ENCODE measurements at regions not wholly inside any gene's neighbourhood (a gene's known extent, or its start where the extent isn't known, plus 50 kb on each side); places are given as distances from the start of the nearest gene placed in this dataset.

DNA sequence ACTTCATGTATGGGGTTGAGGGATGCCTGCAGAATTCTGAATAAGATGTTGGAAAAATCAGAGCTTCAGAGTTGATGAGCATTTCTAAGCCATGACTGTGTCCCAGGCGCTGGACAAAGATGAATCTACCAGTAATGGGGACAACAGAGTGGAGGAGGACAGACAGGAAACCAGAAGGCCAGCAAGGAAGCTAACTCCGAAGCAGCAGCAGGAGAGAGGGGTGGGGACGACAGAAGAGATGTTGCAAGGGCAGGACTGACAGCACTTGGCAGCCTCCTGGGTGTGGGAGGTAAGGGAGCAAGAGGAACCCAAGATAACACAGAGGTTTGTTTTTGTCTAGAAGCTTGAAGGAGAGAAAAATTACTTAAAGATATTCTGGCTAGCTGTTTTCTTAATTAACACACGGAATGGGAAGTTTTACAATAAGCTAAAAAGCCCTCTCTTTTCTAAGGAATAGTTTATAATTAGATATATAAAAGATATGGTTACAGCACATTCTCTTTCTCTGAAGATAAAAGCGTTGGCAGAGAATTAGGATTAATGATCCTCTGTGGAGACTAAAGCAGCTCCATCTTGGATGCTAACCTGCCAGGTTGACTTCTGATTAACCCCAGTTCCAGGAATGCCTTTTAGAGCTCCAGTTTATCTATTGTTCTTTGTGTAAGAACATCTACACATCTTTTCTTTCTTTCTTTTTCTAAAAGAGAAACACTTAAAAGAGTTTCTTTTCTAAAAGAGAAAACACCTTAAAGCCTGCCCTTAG lies 92.7 kb downstream of the TENT5C start:
- peak overlapping the region in 1 of 2 experiments; percentile 4 for H3K18ac ChIP-seq (ENCODE audit: low read depth in 1 of 2, low read length in 2 of 2)
- 67% methylated on average over 4 of the region's 5 CpGs for WGBS

DNA sequence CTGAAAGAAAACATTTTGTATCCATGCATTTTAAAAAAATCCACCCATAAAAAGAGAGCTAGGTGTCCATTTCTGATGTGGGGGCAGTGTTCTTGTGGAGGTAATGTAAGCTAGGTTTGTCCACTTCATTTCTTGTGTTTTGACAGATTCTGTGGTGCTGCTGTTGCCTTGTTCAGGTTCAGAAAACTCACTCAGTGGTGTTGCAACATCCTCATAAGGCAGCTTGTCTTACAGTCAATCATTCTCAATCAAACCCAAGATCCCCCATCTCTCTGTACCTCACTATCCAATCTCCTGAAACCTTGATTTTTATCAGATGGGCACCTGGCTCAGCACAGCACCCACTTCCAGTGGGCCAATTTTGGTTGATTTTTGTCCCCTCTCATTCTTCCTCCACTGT lies 94.1 kb downstream of the TENT5C start:
- Histone ChIP-seq H3K4me1 (ENCODE audit: control insufficient read depth, insufficient read depth, low read depth, low read length) (no peaks in the 10 kb centered on the region), H2BK5ac (ENCODE audit: low read depth, low read length, poor library complexity, severe bottlenecking) (no peak overlapping the region), H2AFZ (ENCODE audit: low read depth, low read length) (no peak overlapping the region), H3K9me3 (ENCODE audit: control insufficient read depth, low read length) (no peaks in the 10 kb centered on the region), H3K79me1 (replicated peaks; ENCODE audit: low read length, poor library complexity, severe bottlenecking) (no peaks in the 10 kb centered on the region), H3K27ac (ENCODE audit: low read length, poor library complexity, severe bottlenecking) (no peak overlapping the region), H3K23ac (ENCODE audit: low read length in 2 of 2) (no peak overlapping the region), H3K4me3 (ENCODE audit: insufficient read depth in 1 of 2, low read depth in 1 of 2, low read length in 2 of 2) (no peak overlapping the region), H3K18ac (ENCODE audit: low read depth in 1 of 2, low read length in 2 of 2) (peak overlapping the region in 1 of 2 experiments; percentile 33), H2BK120ac (ENCODE audit: low read depth, low read length) (no peak overlapping the region), H3K4ac (ENCODE audit: low read depth in 1 of 2, low read length in 2 of 2) (peak overlapping the region in 1 of 2 experiments; percentile 26), H3K14ac (ENCODE audit: low read length in 2 of 2) (no peak overlapping the region), H3K4me2 (ENCODE audit: low read length, poor library complexity, severe bottlenecking) (no peak overlapping the region), H3K27me3 (ENCODE audit: control insufficient read depth in 1 of 2, insufficient read depth in 1 of 2, low read length in 2 of 2) (peaks cover 0 to 14% of the 10 kb centered on the region in 2 experiments), H4K8ac (ENCODE audit: low read length) (no peak overlapping the region), H3K9ac (ENCODE audit: low read length) (no peak overlapping the region), H3K36me3 (ENCODE audit: control insufficient read depth in 1 of 2, insufficient read depth in 2 of 2, low read depth in 1 of 2, low read length in 2 of 2) (no peaks in the 10 kb centered on the region), H2BK12ac (ENCODE audit: low read length in 2 of 2) (peak overlapping the region in 1 of 2 experiments; percentile 40), H2BK15ac (ENCODE audit: low read depth, poor library complexity, severe bottlenecking) (no peak overlapping the region), H2AK5ac (ENCODE audit: low read length, severe bottlenecking) (no peak overlapping the region), H4K91ac (ENCODE audit: low read length) (no peak overlapping the region)
- DNase-seq: no peak

More for the DNA sequence above, 92.7 kb downstream of the TENT5C start:
- Histone ChIP-seq H3K4me2 (ENCODE audit: low read length, poor library complexity, severe bottlenecking) (no peak overlapping the region), H4K91ac (ENCODE audit: low read length) (no peak overlapping the region), H2BK120ac (ENCODE audit: low read depth, low read length) (no peak overlapping the region), H2AK5ac (ENCODE audit: low read length, severe bottlenecking) (no peak overlapping the region), H2AFZ (ENCODE audit: low read depth, low read length) (no peak overlapping the region), H2BK15ac (ENCODE audit: low read depth, poor library complexity, severe bottlenecking) (peak overlapping the region; percentile 53), H3K14ac (ENCODE audit: low read length in 2 of 2) (no peak overlapping the region), H3K79me1 (replicated peaks; ENCODE audit: low read length, poor library complexity, severe bottlenecking) (no peaks in the 10 kb centered on the region), H3K9me3 (ENCODE audit: control insufficient read depth, low read length) (no peaks in the 10 kb centered on the region), H3K27me3 (ENCODE audit: control insufficient read depth in 1 of 2, insufficient read depth in 1 of 2, low read length in 2 of 2) (peaks cover 0 to 14% of the 10 kb centered on the region in 2 experiments), H3K4ac (ENCODE audit: low read depth in 1 of 2, low read length in 2 of 2) (no peak overlapping the region), H2BK5ac (ENCODE audit: low read depth, low read length, poor library complexity, severe bottlenecking) (no peak overlapping the region), H3K27ac (ENCODE audit: low read length, poor library complexity, severe bottlenecking) (no peak overlapping the region), H3K36me3 (ENCODE audit: control insufficient read depth in 1 of 2, insufficient read depth in 2 of 2, low read depth in 1 of 2, low read length in 2 of 2) (no peaks in the 10 kb centered on the region), H2BK12ac (ENCODE audit: low read length in 2 of 2) (peak overlapping the region in 1 of 2 experiments; percentile 76), H4K8ac (ENCODE audit: low read length) (no peak overlapping the region), H3K4me3 (ENCODE audit: insufficient read depth in 1 of 2, low read depth in 1 of 2, low read length in 2 of 2) (no peak overlapping the region), H3K23ac (ENCODE audit: low read length in 2 of 2) (no peak overlapping the region), H3K4me1 (ENCODE audit: control insufficient read depth, insufficient read depth, low read depth, low read length) (no peaks in the 10 kb centered on the region), H3K9ac (ENCODE audit: low read length) (peak overlapping the region; percentile 15)
- DNase-seq: no peak

DNA sequence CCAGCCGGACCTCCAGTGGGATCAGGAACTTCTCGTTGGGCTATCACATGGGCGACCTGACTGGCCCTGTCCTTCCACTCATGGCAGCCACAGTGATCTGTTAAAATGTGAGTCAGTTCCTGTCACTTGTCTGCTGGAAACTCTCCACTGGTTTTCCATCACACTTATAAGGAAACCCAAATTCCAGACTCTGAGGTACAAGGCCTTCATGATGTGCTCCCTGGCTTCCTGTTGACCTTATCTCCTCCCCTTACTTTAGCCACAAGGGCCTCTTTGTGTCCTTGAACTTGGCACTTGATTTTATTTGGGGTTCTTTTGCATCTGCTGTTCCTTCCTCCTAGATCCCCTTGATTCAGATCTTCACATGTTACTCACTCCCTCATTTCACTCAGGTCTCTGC lies 96.8 kb downstream of the TENT5C start:
- Histone ChIP-seq H3K14ac (ENCODE audit: low read length in 2 of 2) (no peak overlapping the region), H2BK120ac (ENCODE audit: low read depth, low read length) (no peak overlapping the region), H3K27me3 (ENCODE audit: control insufficient read depth in 1 of 2, insufficient read depth in 1 of 2, low read length in 2 of 2) (peaks cover 0 to 13% of the 10 kb centered on the region in 2 experiments), H3K4me1 (ENCODE audit: control insufficient read depth, insufficient read depth, low read depth, low read length) (no peaks in the 10 kb centered on the region), H3K4ac (ENCODE audit: low read depth in 1 of 2, low read length in 2 of 2) (no peak overlapping the region), H3K4me2 (ENCODE audit: low read length, poor library complexity, severe bottlenecking) (no peak overlapping the region), H2BK5ac (ENCODE audit: low read depth, low read length, poor library complexity, severe bottlenecking) (no peak overlapping the region), H3K9me3 (ENCODE audit: control insufficient read depth, low read length) (no peaks in the 10 kb centered on the region), H3K79me1 (replicated peaks; ENCODE audit: low read length, poor library complexity, severe bottlenecking) (no peaks in the 10 kb centered on the region), H3K36me3 (ENCODE audit: control insufficient read depth in 1 of 2, insufficient read depth in 2 of 2, low read depth in 1 of 2, low read length in 2 of 2) (no peaks in the 10 kb centered on the region), H2AK5ac (ENCODE audit: low read length, severe bottlenecking) (no peak overlapping the region), H3K4me3 (ENCODE audit: insufficient read depth in 1 of 2, low read depth in 1 of 2, low read length in 2 of 2) (no peak overlapping the region), H2AFZ (ENCODE audit: low read depth, low read length) (no peak overlapping the region), H4K91ac (ENCODE audit: low read length) (no peak overlapping the region), H3K23ac (ENCODE audit: low read length in 2 of 2) (no peak overlapping the region), H3K27ac (ENCODE audit: low read length, poor library complexity, severe bottlenecking) (no peak overlapping the region), H3K18ac (ENCODE audit: low read depth in 1 of 2, low read length in 2 of 2) (no peak overlapping the region), H4K8ac (ENCODE audit: low read length) (no peak overlapping the region), H2BK12ac (ENCODE audit: low read length in 2 of 2) (no peak overlapping the region), H3K9ac (ENCODE audit: low read length) (no peak overlapping the region), H2BK15ac (ENCODE audit: low read depth, poor library complexity, severe bottlenecking) (no peak overlapping the region)
- WGBS: 67% methylated on average over 3 of the region's 3 CpGs
- DNase-seq: no peak

DNA sequence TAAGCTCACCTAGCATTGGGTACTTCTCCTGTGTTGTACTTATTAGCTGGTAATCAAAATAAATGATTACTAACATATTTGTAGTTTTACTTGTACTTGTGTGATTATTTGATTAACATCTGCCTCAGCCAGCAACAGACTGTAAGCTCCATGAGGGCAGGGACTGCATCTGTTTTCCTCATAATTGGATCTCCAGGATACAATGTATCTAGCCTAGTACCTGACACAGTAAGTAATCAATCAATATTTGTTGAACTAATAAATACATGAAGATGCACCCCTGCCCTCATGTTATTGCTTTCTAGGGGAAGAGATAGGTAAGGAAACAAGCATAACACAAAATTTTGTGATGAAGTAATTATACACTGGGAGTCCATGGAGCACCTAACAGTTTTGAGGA lies 101.5 kb downstream of the TENT5C start:
- peaks cover 4% of the 10 kb centered on the region for H3K4me1 ChIP-seq (ENCODE audit: control insufficient read depth, insufficient read depth, low read depth, low read length)
- no peak overlapping the region for H2BK5ac ChIP-seq (ENCODE audit: low read depth, low read length, poor library complexity, severe bottlenecking)
- DNase-seq: no peak
- no peak overlapping the region for H3K23ac ChIP-seq (ENCODE audit: low read length in 2 of 2)
- no peak overlapping the region for H3K4me2 ChIP-seq (ENCODE audit: low read length, poor library complexity, severe bottlenecking)
- H3K27ac ChIP-seq (ENCODE audit: low read length, poor library complexity, severe bottlenecking): no peak overlapping the region
- H3K9me3 ChIP-seq (ENCODE audit: control insufficient read depth, low read length): no peaks in the 10 kb centered on the region
- H2AFZ ChIP-seq (ENCODE audit: low read depth, low read length): no peak overlapping the region
- no peak overlapping the region for H3K4ac ChIP-seq (ENCODE audit: low read depth in 1 of 2, low read length in 2 of 2)
- H2BK15ac ChIP-seq (ENCODE audit: low read depth, poor library complexity, severe bottlenecking): no peak overlapping the region
- H3K27me3 ChIP-seq (ENCODE audit: control insufficient read depth in 1 of 2, insufficient read depth in 1 of 2, low read length in 2 of 2): peaks cover 0 to 8% of the 10 kb centered on the region in 2 experiments
- H3K36me3 ChIP-seq (ENCODE audit: control insufficient read depth in 1 of 2, insufficient read depth in 2 of 2, low read depth in 1 of 2, low read length in 2 of 2): no peaks in the 10 kb centered on the region
- no peak overlapping the region for H3K18ac ChIP-seq (ENCODE audit: low read depth in 1 of 2, low read length in 2 of 2)
- H2AK5ac ChIP-seq (ENCODE audit: low read length, severe bottlenecking): no peak overlapping the region
- no peak overlapping the region for H3K4me3 ChIP-seq (ENCODE audit: insufficient read depth in 1 of 2, low read depth in 1 of 2, low read length in 2 of 2)
- no peak overlapping the region for H4K8ac ChIP-seq (ENCODE audit: low read length)
- H4K91ac ChIP-seq (ENCODE audit: low read length): no peak overlapping the region
- no peaks in the 10 kb centered on the region for H3K79me1 ChIP-seq (replicated peaks; ENCODE audit: low read length, poor library complexity, severe bottlenecking)
- no peak overlapping the region for H3K14ac ChIP-seq (ENCODE audit: low read length in 2 of 2)
- H2BK120ac ChIP-seq (ENCODE audit: low read depth, low read length): no peak overlapping the region
- no peak overlapping the region for H3K9ac ChIP-seq (ENCODE audit: low read length)
- no peak overlapping the region for H2BK12ac ChIP-seq (ENCODE audit: low read length in 2 of 2)

All from mesenchymal stem cell (in vitro differentiated cells and primary cell).